K562 (cell line): ENCODE measurements at regions not wholly inside any gene's neighbourhood (a gene's known extent, or its start where the extent isn't known, plus 50 kb on each side); places are given as distances from the start of the nearest gene placed in this dataset.

ENCODE experiments used
- CTCF ChIP-seq, 3 experiments: IDR thresholded peaks in 2 of 3; conservative IDR thresholded peaks in 1 of 3; 2 replicates each; pipeline ENCODE4 v1.5.1; 2011 to 2012; ENCODE audit warnings: low read length in 3 of 3, mild to moderate bottlenecking in 3 of 3, control low read depth in 2 of 3, improper control_type of control experiment in 1 of 3, inconsistent platforms in 1 of 3, low read depth in 1 of 3, mixed read lengths in 1 of 3, moderate library complexity in 1 of 3; ENCODE audit not compliant: insufficient read depth in 2 of 3
- ELF1 ChIP-seq: fragments of 200-800 bp; sonication (Bioruptor generic); IDR thresholded peaks from 2 replicates; pipeline ENCODE4 v1.6.1; 2016; ENCODE audit warnings: missing genetic modification characterization, missing compliant biosample characterization
- RFX7 ChIP-seq: fragments of 250-450 bp; sonication (Bioruptor Pico); IDR thresholded peaks from 2 replicates; pipeline ENCODE4 v1.5.1; 2021; ENCODE audit warnings: mild to moderate bottlenecking

- TF ChIP-seq CTCF (IDR thresholded peaks at IDR 0.05 in 2 of 3, conservative IDR thresholded peaks at IDR 0.05 in 1 of 3; ENCODE audit: insufficient read depth in 2 of 3, low read depth in 1 of 3, low read length in 3 of 3) (no peak), ELF1 (tag) (no peak), RFX7 (CRISPR knock-in tag) (no peak)
Observed at GRCh38 chr5:92594031-92594430, 987.0 kb downstream of the NR2F1-AS1 start.
